HG03571 (cell line): ENCODE measurements at regions not wholly inside any gene's neighbourhood (a gene's known extent, or its start where the extent isn't known, plus 50 kb on each side); places are given as distances from the start of the nearest gene placed in this dataset.

Experiments used
- ATAC-seq: cut with Tn5 transposase; IDR thresholded peaks from one replicate; pipeline ENCODE4 v1.9.1; 2021; ENCODE audit not compliant: unreplicated experiment

DNA sequence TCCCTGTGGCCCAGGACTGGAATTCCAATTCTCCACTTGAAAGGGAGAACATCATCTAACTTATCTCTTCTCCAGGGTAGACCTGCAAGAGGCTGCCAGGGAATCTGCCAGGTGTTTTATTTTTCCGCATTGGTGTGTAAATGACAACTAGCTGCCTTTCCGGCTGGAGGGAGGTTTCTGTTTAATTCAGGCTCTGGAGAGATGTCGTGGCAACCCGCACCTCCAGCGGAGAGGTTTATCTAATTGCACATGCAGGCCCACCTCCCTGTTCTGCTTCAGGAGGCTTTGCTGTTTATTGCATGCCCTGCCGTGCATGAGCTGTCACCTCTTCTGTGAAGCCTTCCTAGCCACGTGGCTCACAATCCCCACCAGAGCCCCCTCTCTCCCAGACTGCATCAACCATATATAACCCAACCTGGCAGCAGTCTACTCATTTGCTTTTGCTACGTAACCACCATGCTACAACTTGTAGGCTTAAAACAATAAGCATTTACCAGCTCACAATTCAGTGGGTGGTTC is 151.6 kb downstream of the C1orf94 start:
- no peak for ATAC-seq

DNA sequence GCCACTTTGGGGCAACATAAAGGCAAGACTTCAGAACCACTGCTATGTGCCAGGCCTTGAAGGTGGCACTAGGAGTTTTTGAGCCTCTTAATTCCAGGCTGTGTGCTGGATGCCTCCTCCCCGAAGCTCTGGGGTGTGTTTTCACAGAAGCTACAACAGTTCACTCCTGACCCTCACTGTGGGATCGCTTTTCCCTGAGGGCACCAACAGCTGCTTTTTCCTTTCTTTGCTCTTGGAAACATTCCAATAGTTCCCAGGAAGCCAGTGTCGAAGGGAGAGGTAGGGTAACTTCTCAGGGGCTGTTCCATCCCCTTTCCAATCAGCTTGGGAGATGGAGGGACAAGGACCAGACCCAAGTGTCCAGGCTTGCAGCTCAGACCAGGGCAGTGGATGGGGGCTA is 153.4 kb downstream of the C1orf94 start:
- ATAC-seq = no peak

DNA sequence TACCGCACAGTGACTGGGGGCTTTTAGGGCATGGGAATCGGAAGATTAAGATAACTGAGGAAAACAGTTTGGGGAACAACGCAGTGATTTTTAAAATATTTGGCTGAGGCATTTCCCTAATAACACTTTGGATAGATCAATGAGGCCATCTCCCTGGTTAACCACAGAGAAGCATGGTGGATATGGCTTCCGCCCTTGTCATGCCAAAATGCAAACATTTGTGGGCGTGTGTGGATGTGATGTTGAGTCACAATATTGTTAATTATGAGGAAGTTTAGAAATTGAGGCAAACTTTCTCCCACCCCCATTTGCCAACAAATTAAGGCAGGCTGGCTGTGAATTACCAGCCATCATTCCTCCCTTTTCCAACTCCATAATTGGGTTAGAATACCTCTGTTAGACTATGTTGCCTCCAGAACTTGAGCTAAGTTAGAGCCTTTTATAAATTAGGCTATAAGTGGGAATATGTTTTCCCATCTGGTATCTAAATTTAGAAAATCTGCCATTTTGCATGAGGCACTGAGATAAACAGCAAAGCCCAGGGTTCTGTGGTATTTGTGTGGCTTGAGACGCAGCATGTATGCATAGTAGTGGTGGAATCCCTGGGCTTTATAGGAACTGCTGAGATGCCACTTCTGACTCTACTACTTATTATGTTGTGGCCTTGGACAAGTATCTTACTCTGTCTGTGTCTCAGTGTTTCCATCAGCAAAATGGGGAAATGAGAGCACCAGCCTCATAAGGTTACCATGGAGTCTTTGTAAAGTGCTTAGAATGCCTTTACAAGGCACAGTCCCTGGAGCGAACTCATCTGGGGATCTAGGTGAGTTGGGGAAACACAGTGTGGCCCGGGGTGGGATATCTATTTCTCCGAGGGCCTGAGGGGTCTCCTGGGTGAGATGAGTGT is 154.6 kb downstream of the C1orf94 start:
- no peak for ATAC-seq

DNA sequence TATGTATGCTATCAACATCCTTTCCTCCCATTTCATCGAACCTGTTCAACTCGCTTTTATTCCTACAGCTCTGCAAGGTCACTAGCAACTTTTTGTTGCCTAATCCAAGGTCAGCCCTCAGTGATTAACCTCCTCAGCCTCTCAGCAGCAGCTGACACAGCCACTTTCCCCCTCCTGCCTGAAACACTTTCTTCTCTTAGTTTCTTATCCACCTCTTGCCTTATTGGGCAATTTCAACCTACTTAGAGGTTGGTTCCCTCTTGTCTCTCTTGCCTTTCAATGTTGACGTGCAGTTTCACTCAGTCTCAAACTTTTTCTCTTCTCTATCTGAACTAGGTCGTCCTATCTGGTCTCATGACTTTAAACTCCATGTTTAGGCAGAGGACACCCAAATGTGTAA is 156.3 kb downstream of the C1orf94 start:
- no peak for ATAC-seq

DNA sequence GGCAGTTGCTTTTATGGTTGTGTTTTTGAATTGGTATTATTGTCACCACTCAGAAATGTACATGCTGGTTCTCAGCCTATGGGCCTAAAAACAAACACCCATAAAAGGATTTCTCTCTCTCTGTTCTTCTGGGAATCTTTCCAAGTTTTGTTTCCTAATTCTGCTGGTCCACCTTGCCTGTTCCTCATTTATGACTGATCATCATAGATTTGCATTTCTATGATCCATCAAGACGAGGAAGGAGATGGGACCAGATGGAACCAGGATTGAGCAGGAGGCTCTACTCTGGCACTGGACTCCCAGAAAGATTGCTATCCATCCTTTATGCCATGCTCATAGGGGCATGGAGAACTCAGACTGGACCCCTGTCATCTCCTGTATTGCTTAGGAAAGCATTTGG is 162.2 kb downstream of the C1orf94 start:
- no peak for ATAC-seq

DNA sequence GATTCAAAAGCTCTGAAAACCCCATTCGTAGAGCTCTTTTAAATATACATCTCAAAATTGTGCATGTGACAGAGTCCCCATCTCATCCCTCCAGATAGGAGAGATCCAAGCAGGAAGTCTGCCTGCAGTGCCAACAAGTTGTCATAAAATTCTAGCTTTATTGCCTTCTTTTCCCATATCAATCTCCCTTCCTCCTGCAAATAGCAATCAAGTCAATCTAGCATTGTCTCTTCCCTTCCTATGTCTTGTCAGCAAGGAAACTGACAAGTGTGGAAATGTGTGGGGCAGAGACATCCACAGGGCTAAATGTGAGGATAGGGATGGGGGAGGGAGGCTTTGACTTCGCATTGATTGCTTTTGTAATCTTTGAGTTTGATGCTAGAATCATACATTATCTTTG is 165.2 kb downstream of the C1orf94 start:
- ATAC-seq = no peak

DNA sequence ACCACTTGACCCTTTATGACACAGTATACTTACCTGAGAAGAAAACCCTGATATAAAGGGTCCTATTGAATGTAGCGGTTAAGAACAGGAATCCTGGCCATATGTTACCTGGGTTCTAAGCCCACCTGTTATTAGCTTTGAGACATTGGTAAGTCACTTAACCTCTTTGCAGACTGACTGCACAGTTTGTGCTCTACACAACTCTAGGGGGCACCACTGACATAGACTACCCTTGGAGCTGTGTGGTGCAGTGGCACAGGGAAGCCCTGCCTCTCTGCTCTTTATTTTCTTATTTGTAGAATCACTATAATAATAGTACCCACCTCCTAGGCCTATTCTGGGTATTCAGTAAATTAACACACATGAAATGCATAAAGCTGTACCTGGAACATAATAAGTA is 165.6 kb downstream of the C1orf94 start:
- no peak for ATAC-seq

DNA sequence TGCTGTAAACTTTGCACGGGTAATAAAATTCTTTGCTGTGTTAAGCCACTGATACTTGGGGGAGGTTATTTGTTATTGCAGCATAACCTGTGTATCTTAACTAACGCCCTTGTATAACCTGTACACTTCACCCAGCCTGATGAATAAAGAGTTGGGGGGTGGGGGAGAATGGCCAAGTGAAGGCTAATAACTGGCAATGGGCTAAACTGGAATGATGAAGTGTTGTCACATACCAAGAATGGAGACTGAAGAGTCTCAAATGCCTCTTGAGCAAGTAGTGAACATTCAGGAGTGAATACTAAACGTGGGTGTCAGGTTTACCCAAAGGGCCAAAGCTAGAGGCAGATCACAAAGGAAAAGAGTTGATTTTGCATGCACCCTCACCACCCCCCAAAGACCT is 169.4 kb downstream of the C1orf94 start:
- no peak for ATAC-seq

DNA sequence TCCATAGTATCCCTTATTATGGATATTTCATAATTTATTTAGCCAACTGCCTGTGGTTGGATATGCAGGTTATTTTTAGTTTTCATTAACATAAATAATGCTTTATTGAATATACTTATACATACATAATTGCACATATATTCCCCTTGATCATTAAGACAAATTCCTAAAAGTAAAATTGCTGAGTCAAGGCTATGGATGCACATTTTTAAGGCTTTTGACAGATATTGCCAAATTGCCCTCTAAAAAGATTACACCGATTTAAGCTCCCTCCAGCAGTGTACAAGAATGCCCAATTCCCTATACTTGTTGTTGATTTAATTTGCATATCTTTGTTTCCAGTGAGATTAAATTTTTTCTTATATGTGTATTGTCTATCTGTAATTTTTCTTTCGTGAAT is 176.7 kb downstream of the C1orf94 start:
- ATAC-seq = no peak

DNA sequence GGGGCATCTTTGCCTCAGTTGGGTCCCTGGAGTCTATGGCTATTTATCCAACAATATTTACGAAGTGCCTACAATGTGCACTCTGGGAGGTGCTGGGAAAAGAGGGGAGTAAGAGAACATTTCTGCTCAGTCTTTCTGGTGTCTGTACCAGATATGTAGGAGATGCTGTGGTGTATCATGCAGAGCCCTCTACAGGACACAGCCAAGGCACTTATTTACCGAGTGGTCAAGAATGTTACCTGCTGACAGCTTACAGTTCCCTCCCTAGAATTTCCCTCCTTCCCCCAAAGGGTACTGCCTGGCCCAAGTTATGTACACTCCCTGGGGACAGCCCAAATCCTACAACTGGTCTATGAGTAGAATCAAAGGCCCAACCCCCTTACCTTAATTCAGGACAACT is 177.7 kb downstream of the C1orf94 start:
- no peak for ATAC-seq

DNA sequence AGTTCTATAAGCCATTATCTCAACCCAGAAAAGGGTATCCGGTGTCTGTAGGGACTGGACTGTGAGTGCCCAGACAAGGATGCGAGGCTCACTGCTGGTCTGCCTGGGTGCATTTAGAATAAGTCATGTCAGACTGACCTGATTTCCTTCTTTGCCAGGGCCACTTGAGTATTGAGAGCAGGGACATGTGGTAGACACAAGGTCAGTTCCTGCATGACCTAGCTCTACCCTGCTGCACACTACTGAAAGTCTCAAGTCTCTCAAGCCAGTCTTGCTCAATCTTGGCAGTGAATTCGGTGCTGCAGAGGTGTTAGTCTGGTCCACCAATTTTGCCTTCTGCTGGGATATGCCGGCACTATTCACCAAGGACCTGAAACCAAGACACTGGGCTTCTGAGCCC is 180.1 kb downstream of the C1orf94 start:
- ATAC-seq = no peak

DNA sequence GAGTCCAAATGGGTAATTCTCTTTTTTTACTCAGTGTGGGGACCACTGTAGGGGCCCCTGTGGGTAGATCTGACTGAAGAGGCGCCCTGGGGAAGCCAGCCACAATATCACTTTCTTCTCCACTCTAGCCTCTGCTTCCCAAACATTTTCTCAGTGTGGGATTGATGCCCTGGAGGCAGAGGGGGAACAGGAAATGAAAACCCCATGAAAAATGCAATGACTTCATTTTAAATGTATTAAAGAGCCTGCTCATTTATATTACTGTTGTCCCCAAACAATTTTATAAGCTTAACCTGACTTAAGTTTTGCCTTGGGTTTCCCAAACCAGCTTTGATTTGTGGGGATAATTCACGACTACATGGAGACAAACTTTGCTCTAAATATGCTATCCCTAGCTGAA is 181.9 kb downstream of the C1orf94 start:
- ATAC-seq = no peak

DNA sequence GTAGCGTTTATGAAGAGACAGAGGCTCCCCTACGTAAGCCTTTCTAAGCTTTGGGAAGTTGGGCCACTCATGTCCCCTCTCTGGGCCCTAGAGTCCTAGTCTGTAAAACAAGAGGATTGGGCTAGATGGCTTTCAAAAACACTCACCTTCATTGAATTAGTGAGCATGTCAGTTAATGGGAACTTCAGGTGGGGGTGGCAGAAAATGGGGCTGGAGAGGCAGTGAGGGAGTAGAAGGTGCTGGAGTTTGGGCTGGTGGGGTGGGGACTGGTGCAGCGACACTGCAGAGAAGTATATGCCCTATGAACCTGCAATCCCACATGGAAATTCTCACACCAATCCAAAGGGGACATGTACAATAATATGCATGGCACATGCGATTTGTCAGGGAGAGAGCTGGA is 182.7 kb downstream of the C1orf94 start:
- no peak for ATAC-seq

DNA sequence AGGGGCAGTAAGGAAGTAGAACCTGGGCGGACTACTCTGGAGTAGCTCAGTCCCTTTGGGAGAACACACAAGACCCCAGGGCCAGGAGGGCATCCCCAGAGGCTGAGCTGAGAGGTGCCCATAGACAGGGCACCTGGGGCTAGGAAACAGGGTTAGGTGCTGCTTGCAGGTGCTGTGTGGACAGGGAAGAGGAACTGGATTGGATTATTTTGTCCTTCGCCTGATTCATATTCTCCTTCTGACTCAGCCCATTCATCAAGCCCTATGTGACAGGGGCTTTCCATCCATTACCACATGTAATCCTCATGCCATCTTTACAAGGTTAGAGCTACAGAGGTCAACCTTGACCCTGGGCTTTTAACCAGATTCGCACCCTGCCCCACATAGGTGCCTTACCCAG is 183.9 kb downstream of the C1orf94 start:
- no peak for ATAC-seq

DNA sequence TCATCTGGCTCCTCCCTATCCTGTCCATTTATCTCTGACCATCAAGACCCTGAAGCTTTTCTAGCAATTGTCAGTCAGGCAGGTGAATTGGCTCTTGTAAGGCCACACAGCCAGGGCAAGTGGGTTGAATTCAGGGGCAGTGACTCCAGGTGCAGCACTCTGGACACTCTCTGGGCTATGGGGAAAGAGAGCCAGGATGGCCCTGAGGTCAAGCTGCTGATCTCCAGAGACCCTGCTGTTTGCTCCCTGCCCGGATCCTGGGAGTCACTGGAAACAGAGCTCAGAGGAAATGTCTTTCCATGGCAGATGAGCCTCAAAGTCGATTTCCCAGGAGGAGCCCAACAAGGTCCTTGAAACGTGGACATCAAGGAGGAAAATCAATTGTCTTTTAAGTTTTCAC is 184.4 kb downstream of the C1orf94 start:
- no peak for ATAC-seq

DNA sequence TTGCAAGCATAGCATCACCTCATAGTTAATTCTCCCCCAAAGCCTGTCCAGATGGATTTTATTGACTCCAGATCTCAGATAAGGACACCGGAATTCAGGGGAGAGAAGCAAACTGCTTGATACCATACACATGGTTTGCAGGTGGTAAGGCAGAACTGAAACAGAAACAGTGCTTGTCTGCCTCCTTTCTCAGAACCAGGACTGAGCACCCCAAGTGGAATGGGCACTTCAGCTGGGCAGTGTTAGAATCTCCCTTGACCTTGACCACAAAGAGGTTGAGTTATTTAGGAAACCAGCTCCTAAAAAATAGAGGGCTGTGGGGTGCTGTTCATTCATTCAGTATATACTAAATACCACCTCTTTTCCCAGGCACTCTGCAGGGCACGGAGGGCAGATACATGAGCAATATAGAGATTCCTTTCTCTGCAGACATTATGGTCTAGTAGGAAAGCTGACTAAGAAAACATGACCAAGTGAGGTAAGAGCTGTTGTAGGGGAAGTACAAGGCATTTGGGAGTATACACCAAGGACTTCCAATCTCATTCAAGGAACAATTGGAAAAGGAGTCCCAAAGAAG is 185.2 kb downstream of the C1orf94 start:
- no peak for ATAC-seq

DNA sequence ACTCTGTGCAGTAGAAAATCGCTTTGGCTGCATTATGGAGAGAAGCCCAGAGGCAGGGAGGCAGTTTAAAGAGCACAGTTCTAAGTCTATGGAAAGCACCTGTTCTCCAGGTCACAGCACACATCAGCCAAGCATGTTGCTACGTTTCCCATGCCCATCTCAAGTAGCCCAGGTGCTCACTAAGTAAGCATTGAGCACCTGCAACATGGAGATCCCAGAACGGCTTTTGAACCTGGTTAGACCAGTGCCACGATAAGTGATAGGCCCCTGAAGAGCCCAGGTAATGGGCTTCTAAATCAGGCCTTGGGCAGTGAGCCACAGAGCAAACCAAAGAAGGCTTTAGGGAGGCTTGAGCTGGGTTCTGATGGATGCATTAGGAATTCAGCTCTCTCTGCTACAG is 186.2 kb downstream of the C1orf94 start:
- no peak for ATAC-seq

DNA sequence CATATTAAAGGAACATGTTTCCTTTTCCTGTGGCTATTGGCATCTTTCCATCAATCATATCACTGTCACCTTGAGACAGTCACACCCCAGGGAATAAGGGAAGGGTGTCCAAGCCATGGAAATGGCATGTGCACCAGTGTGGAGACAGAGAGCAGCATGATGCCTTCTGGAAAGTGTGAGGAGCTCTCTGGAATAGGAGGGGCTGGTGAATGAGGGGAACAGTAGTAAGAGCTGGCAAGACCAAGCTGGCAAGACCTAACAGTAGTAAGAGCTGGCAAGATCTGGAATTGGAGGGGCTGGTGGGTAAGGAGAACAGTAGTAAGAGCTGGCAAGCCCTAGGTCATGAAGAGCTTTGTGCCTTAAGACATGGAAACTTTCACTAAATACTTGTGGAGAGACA is 186.7 kb downstream of the C1orf94 start:
- ATAC-seq = no peak

DNA sequence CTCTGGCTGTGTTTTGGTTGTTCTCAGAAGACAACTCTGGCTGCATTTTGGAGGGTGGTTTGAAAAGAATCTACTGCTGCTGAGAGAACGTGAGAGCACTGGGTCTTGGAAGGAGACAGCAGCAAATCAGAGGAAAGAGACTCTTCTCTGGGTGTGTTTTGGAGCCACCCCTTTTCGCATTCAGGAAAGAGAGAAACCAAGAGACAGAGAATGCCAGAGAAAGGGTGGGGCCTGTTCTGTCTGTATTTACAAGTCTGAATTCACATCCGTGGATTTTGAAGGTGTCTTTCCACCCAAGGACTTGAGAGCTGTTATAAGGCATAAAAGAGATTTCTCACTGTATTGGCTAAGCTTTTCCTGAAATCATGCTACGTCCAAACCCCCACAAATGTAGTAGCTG is 187.2 kb downstream of the C1orf94 start:
- no peak for ATAC-seq

DNA sequence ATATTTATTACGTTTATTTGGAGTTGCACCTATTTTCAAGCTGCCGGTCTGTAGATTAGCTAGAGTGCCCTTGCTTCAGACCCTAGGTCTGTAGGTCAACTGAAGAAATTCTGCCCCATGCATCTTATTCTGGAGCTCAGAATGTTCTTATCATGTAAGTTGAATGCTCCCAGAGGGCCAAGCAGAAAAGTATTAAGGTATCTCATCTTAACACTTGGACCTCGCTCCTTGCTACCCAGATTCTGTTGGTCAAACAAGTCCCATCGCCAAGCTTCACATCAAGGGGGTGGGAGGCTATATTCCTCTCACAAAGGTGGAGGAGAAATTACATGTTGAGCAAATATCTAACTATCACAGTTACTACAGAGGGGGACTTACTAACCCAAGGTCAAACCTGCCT is 187.7 kb downstream of the C1orf94 start:
- no peak for ATAC-seq

DNA sequence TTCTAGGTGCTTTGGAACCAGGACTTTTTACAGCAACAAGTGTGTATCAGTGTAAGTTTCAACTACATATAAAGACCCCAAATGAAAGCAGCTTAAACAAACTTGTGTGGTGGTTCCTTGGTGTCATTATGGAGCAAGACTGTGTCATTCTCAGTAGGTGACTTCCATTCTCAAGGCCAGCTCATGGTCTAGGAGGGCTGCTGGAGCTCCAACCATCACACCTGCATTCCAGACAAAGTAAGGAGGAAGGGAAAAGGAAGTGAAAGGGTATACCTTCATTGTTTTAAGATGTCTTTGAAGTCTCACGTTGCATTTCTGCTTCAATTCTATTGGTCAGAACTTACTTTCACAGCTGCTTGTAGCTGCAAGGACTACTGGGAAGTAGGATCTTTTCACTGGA is 188.6 kb downstream of the C1orf94 start:
- ATAC-seq = no peak

DNA sequence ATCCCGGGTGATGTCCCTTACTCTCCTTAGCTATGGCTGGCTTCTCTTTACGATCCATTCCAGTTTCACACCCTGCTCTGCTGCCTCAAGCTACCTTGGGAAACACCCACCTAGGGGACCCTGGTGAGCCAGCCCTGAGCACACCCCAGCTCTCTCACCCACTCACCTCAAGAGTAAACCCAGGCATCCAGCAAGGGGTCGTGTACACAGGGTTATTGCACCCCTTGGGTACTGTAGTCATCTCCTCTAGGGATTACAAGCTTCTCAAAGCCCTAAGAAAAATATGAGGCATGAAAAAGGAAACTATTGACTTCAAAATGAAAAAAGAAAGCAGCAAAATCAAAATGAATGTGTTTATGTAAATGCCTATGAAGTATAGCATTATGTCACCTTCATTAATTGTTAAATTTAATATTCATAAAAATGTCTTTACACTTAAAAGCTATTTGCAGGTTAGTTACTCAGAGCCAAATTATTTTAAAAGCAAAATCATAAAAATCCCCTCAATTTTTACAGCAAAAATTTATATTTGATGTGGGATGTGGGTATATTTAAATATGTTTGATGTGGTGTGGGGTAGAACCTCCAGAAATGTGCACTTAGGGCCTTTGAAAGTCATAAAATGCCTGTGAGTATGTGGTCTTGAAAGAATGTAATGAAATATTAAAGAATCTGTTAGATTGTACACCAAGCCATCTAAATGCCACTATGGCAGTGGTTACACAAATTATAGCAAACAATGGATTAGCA is 190.3 kb downstream of the C1orf94 start:
- no peak for ATAC-seq
